ENCODE measurements at regions not wholly inside any gene's neighbourhood (a gene's known extent, or its start where the extent isn't known, plus 50 kb on each side); places are given as distances from the start of the nearest gene placed in this dataset.
"Not testable (repeated sequence)": the region's sequence is repeated elsewhere in the genome, so short reads cannot be mapped to it uniquely, and the experiment has no call there.

DNA sequence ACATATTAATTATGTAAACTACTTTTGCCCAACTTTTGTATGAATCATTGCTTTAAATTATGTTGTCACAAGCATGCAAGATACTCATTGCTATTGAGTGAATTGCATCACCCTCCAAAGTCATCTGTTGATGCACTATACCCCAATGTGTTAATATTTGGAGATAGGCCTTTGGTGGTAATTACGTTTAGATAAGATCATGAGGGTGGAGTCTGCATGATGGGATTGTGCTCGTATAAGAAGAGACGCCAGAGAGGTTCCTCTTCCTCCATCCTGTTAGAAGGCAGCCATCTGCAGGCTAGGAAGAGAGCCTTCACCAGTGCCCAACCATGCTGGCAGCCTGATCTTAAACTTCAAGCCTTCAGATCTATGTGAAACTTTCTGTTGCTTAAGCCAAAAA, 95.3 kb upstream of the MAGI2 start:
- DNase-seq (ENCODE audit: low spot score) = no peak

DNA sequence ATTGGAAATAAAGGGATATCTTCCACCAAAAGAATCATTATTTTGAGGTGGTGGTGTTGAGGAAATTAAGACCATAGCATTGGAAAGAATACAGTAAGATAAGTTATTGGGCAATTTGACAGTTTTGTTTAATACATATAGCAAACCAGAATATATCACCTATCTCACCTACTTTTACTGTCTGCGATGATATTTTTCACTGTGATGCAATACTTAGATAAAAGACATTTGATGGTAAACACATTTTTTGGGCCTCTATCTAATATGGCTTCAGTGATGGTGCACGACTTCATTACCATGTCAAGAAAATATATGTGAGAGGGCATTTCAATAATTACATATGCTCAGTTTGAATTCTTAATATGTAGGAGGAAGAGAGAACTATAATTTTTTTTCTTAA, 93.7 kb upstream of the MAGI2 start:
- no peak for DNase-seq (ENCODE audit: low spot score)

DNA sequence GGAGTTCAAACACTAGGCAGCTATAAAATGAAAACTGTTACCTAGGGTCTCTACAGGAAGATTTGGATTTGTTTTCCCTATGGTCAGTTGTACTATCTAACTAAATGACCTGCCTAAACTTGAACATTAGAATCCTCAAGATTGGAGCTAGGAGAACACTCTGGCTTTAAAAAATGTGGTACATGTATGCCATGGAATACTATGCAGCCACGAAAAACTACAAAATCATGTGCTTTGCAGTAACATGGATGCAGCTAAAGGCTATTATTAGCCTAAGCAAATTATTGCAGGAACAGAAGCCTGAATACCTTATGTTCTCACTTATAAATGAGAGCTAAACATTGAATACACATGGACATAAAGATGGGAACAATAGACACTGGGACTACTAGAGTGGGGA, 87.1 kb upstream of the MAGI2 start:
- no peak for DNase-seq (ENCODE audit: low spot score)

DNA sequence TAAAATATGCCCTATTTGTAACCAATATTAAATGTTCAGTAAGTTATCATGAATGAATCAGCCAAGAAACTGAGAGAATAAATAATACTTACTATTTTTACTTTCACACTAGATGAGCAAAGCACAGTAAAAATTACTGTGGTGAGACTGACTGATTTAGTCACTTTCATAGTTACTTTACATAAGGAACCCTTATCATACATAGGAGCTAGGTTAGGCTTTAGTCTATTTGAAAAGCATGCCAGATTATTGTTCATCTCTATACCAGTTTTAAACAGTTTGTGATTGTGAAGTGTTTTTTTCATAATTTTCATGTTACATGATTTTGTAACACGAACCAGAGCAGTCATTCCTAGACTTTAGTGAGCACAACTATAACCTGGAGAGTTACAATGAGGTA, 80.7 kb upstream of the MAGI2 start:
- DNase-seq (ENCODE audit: low spot score) = no peak

DNA sequence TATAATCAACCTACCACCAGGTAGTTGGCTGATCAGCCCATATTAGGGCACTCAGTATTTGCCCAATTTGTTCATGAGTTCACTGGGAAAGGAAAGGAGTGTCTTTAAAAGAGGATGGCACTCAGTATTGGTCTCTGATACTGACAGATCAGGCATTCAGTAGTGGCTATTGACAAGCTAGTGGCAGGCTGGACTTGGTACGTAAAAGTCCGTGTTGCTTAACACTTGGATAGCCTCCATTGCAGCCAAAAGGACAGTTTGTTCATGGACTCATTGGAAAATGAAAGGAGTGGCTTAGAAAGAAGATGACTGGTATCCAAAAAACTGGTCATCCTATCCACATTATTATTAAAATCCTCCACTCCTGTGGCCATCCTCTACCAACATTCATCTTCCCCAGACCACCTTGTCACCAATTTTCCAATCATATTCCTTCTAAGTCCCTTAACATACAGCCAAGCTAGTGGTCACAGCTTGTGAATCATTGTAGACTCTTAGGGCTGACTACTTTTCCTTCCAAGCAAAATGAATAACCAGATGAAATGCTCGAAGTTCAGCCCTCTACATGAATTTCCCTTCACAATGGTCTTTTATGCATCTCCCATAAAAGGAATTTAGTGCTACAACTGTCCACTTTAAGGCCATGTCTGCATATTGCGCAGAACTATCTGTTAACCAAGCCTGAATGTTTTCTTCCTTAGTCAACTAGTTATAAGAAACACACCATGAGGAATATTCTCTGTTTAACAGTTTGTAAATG, 78.6 kb upstream of the MAGI2 start:
- DNase-seq (ENCODE audit: low spot score) = no peak

DNA sequence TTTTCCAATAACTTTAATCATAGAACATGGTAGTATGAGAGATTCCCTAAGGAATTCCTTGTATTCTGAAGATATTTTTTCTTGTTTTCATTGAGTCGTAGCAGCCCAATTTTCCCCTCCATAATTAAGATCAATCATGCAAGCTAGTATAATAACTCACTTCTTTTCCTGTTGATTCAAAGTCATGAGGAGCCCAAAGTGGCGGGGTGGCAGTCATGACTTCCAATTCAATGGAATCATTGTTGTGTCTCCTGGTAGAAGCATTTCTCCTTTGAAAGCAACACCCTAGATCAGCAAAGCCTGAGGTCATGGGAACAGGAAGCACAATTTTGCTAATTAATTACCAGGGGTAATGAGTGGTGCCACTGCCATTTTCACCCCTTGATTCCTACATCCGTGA, 77.6 kb upstream of the MAGI2 start:
- DNase-seq (ENCODE audit: low spot score) = no peak

DNA sequence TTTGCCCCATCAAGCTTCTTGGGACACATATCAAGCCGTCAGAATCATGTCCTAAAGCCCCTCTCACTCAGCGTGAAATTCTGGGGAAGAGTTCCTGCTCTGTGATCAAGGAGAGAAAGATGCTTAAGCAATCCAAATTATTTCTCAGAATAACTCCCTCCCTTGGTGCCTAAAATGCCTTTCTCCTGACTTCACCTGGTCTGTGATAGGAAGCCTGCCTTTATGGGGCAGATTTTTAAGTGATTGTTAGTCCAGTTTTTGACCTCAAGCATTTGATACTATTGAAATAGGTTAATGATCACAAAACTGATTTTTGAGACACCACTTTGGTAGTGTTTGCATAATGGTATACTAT, 76.4 kb upstream of the MAGI2 start:
- no peak for DNase-seq (ENCODE audit: low spot score)

DNA sequence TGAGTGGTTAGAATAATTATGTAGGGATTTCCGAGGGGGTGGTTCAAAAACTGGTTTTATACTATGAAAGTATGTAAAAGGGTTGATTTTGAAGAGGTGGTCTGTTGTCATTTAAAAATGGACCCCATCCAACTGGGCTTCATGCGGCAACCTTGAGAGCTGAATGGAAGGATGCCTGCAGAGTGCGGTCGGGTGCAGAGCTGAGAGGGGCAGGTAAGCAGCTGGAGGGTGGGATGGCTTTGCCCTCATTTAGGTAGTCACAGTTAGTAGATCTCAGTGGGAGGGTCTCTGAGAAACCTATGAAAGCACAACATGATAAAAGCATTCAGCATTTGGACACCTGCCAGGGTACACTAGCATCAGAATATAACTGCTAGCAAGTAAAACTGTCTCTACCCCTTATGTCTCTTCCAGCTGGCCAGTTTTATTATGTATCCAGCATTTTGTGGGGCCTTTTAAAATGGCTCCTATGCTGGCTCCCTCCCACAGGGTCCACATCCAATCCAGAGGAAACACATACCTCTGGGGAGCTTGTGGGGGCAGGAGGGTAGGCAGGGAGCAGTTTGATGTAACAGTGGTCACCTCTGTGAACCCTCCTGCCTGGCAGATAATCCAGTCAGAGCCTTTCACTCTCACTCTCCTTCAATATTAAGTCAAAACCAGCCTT, 75.9 kb upstream of the MAGI2 start:
- no peak for DNase-seq (ENCODE audit: low spot score)

DNA sequence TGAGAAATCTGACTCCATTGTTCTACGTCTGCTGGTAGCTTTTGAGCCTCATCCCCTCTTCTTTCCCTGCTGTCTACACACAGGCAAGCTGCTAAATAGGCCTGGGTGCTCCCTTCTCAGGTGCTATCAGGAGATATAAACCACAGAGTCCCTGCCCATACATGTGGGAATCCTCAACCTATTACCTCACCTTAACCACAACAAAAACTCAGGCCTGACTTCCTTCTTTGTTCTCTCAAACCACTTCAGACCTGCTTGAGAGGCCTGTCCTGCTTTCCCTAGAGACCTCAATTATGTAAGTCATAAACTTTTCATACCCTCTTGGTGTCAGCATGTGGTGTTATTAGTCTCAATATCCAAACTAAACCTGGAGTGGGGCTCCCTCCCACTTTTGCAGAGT, 75.0 kb upstream of the MAGI2 start:
- DNase-seq (ENCODE audit: low spot score) = no peak

DNA sequence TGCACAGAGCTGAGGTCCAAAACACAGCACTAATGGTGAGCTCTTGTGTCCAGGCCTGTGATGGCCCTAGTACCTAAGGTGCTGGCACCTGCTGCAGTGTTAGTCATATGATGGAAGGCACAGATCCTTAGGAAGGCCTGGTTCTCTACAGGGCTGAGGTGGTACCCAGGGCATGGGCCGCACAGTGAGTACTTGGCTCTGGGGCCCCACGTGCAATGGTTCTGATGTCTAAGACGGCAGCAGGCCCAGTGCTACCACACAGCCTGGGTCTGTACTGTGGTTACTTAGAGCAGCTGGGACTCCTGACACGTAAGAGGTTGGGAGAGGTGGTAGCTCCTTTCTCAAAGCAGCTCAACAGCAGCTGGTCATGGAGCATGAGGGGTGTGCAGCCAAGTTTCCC, 70.6 kb upstream of the MAGI2 start:
- no peak for DNase-seq (ENCODE audit: low spot score)

DNA sequence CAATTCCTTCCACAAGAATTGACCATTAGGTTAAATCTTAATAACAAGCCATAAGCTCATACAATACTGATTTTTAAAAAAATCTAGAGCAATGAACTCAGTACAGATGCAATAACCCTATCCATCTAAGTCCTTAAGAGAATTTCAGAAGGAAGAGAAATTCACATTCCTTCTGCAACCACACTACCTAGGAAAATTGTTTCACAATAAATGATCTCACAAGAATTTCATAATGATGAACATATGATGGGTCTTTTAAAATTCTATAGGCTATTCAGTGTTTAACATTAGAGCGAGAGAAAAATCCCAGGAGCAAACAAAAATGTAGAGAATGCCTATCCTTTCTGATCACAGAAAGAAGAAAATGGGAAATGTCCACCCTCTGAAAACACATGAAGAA, 70.0 kb upstream of the MAGI2 start:
- no peak for DNase-seq (ENCODE audit: low spot score)

DNA sequence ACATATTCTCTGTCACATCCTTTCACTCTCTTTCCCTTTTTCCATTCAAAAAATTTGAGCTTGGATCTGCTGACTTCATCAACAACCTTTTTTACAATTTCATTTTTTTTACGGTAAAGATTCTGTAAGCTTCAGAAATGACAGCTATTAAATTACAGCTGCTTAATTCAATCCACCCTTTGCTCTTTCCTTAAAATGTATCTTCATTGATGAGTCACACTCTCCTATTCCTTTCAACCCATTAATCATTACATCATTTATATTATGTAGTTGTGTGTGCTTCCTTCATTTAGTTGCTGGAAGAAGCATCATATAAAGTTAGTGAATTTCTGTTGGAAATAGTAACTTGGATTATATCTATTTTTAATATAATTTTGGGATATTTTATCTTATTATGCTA, 67.1 kb upstream of the MAGI2 start:
- no peak for DNase-seq (ENCODE audit: low spot score)

DNA sequence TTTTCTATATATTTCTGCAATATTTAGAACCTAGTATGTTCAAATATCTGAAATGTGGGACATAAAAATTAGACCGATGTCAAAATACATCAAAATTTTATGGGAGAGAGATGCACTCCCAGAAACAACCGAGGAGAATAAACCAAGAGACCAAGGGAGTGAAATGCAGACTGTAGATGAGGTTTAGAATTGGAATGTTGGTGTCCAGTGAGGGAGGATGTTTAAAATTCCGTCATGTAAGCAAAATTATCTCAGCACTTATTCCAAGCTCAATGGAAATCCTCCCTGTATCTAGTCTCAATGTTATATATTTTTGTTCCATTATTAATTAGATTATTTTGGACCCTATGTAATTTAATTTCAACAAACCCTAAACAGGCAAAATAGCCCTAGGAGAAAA, 61.9 kb upstream of the MAGI2 start:
- DNase-seq (ENCODE audit: low spot score) = no peak

DNA sequence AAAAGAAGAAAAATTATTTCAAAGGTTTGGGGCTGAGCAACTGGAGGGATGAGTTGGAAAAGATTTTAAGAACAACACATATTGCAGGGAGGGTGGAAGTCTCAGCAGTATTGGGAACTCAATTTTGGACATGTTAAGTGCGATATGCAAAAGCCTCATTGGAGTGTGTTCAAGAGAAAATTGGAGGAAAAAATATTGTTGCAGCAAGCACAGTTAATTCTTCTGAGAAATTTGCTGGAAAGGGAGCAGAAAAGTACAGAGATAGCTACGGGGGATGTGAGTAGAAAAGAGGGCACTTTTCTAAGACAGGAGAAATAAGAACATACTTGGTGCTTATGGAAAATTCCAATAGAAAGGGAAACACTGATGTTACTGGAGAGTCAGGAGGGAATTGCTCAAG, 59.8 kb upstream of the MAGI2 start:
- no peak for DNase-seq (ENCODE audit: low spot score)

DNA sequence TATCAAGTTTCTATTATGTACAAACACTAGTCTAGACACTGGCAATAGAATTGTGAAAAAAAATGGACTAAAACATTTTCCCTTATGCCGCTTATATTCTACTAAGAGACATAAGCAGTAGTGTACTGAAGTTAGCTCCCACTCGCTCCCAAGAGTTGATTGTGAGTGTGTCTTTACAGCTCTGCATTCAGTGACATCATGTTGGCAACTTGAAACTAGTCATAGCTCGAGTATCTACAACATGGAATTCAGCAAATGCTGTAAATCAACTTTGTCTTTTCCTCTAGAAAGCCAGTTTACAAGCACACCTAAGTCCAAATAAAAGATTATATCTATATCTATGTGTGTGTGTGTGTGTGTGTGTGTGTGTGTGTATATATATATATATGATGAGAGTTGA, 58.8 kb upstream of the MAGI2 start:
- DNase-seq (ENCODE audit: low spot score) = no peak

DNA sequence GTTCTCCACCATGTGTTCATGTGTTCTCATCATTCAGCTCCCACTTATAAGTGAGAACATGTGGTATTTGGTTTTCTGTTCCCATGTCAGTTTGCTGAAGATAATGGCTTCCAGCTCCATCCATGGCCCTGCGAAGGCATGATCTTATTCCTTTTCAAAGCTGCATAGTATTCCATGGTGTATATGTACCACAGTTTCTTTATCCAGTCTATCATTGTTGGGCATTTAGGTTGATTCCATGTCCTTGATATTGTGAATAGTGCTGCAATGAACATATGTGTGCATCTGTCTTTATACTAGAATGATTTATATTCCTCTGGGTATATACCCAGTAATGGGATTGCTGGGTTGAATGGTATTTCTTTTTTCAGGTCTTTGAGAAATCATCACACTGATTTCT, 57.6 kb upstream of the MAGI2 start:
- not testable (repeated sequence) for DNase-seq (ENCODE audit: low spot score)

DNA sequence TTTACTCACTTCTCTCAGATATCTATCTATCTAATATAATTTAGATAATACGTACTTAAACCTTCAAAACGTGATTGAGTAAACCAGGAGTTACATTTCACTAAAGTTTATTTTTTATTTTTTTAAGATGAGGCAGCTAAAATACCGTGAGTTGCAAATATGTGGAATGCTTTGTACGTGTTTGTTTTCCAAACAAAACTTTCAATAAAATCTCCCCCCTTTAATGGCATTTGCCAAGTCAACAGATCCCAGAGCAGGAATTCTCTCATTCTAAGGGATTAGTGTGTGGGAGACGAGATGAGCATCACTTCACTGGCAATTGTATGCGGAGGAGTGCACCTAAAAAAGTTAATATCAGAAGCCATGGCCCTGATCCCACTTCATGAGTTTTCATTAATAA, 53.7 kb upstream of the MAGI2 start:
- no peak for DNase-seq (ENCODE audit: low spot score)

DNA sequence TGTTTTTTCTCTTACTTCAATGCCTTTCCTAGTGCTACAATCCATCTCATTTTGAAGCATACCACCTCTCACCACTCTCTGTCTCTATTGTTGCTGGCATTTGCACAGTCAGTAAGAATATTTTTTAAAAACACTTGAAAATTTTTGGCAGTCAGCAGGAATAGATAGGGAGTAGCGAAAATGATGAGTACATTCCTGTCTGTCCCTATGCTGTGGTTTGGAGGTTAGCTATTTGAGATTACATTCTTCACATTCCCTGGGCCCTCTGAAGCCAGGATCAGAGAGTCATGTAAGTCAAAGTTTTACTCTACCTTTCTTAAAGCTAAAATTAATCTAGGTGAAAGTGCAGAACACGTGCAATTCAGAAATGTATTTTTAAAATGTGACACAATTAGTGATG, 53.0 kb upstream of the MAGI2 start:
- DNase-seq (ENCODE audit: low spot score) = no peak

DNA sequence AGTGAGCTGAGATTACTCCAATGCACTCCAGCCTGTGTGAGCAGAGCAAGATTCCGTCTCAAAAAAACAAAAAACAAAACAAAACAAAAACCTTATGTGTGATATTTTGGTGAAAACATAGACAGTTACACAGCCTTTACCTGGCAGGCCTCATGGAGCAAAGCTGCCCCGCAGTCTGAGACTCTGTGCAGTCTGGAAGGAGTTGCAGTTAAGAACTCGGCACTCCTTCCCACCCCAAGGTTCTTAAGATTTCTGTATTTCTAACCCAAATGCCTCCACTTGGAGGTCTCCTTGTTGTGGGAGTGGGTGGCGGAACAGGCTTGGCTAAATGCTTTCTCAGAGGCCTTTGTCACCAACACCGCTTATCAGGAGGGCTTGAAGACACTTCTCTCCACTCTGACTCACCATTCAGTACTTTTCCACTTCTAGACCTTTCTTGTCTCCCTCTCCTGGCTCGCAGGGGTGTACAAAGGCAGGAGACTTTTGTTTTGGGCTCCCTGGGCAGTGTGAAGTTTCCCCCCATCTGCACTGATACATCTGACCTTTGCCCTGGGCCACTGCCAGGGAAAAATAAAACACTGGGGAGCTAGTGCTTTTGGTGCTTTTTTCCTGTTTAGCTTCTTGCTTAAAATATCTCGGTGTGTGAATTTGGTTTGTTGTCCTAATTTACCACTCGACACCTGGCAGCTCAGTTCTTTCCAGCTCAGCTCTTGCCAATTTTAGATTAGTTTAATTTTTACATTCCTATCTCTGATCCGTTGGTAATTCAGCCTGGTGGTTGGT, 51.3 kb upstream of the MAGI2 start:
- DNase-seq (ENCODE audit: low spot score) = no peak

All from HuH-7.5 (cell line).